H1 (cell line): ENCODE measurements at regions not wholly inside any gene's neighbourhood (a gene's known extent, or its start where the extent isn't known, plus 50 kb on each side); places are given as distances from the start of the nearest gene placed in this dataset.

Experiments used
- CTCF ChIA-PET: fragments of 300-600 bp; sonication (Branson Sonifier 250); formaldehyde crosslinking; loops from one replicate; lab custom pipeline; 2021; ENCODE audit not compliant: partially characterized antibody; lab: Charles Lee
- POLR2A ChIA-PET: fragments of 300-600 bp; sonication (Branson Sonifier 250); formaldehyde crosslinking; loops from one replicate; lab custom pipeline; 2021; ENCODE audit warnings: inconsistent platforms; ENCODE audit not compliant: partially characterized antibody; lab: Charles Lee
- DNase-seq, 2 experiments: peaks; one replicate each; pipeline versions ENCODE4 v3.0.0 to v3.0.0-alpha.2; 2010 to 2022; ENCODE audit warnings: low spot score in 2 of 2, low read depth in 1 of 2, mixed read lengths in 1 of 2
- FAIRE-seq: peaks from 2 replicates; lab custom pipeline; 2011; peaks lifted over from hg19 to GRCh38; lab: Jason Lieb, UNC
- H2AFZ ChIP-seq: 2 replicates; pipeline ENCODE4 v1.8.1; 2012; ENCODE audit warnings: low read length, inconsistent platforms
- H2AK5ac ChIP-seq: 2 replicates; pipeline ENCODE4 v1.6.1; 2013; ENCODE audit warnings: low read depth, low read length
- H2BK120ac ChIP-seq: replicated peaks from 2 replicates; pipeline ENCODE3; 2013; ENCODE audit warnings: low read depth, low read length, inconsistent platforms
- H2BK12ac ChIP-seq: 2 replicates; pipeline ENCODE4 v1.6.1; 2013; ENCODE audit warnings: low read depth, low read length
- H2BK15ac ChIP-seq: 2 replicates; pipeline ENCODE4 v1.6.1; 2013; ENCODE audit warnings: low read length
- H2BK20ac ChIP-seq: 2 replicates; pipeline ENCODE4 v1.6.1; 2013; ENCODE audit warnings: low read length
- H2BK5ac ChIP-seq: 2 replicates; pipeline ENCODE4 v1.6.1; 2013; ENCODE audit warnings: low read depth, low read length
- H3K14ac ChIP-seq: 2 replicates; pipeline ENCODE4 v1.6.1; 2013; ENCODE audit warnings: inconsistent platforms; ENCODE audit not compliant: insufficient read length
- H3K18ac ChIP-seq: 2 replicates; pipeline ENCODE4 v1.6.1; 2013; ENCODE audit warnings: low read length; ENCODE audit errors: extremely low read depth
- H3K23ac ChIP-seq: 2 replicates; pipeline ENCODE4 v1.6.1; 2013; ENCODE audit warnings: inconsistent platforms; ENCODE audit not compliant: insufficient read length
- H3K23me2 ChIP-seq: 2 replicates; pipeline ENCODE4 v1.6.1; 2013; ENCODE audit warnings: low read depth, low read length
- H3K27ac ChIP-seq: 2 replicates; pipeline ENCODE4 v1.6.1; 2011; ENCODE audit warnings: low read depth, low read length, inconsistent platforms
- H3K27me3 ChIP-seq, 4 experiments: replicated peaks in 1 of 4; 1 replicate in 1 of 4; 2 replicates in 3 of 4; pipeline versions ENCODE4 v1.6.1 to v1.8.1; 2011 to 2013; ENCODE audit warnings: low read length in 3 of 4, mild to moderate bottlenecking in 3 of 4, inconsistent platforms in 2 of 4, mixed read lengths in 2 of 4, moderate library complexity in 1 of 4; ENCODE audit not compliant: control insufficient read depth in 3 of 4, insufficient read depth in 3 of 4; ENCODE audit errors: extremely low read depth in 1 of 4
- H3K36me3 ChIP-seq, 4 experiments: 2 replicates each; pipeline versions ENCODE4 v1.6.1 to v1.8.1; 2011 to 2013; ENCODE audit warnings: mild to moderate bottlenecking in 4 of 4, low read length in 3 of 4, moderate library complexity in 2 of 4, control low read depth in 1 of 4, inconsistent platforms in 1 of 4; ENCODE audit not compliant: insufficient read depth in 4 of 4, control insufficient read depth in 2 of 4
- H3K4ac ChIP-seq: replicated peaks from 2 replicates; pipeline ENCODE3; 2013; ENCODE audit warnings: low read length, low read depth, mixed read lengths, inconsistent platforms; ENCODE audit not compliant: insufficient read length
- H3K4me1 ChIP-seq, 4 experiments: replicated peaks in 1 of 4; 1 replicate in 1 of 4; 2 replicates in 3 of 4; pipeline versions ENCODE4 v1.6.1 to v1.8.1; 2011 to 2013; ENCODE audit warnings: low read length in 3 of 4, inconsistent platforms in 2 of 4, mixed read lengths in 1 of 4; ENCODE audit not compliant: insufficient read depth in 4 of 4, control insufficient read depth in 3 of 4
- H3K4me2 ChIP-seq, 2 experiments: 2 replicates each; pipeline versions ENCODE4 v1.6.1 to v1.8.1; 2011 to 2013; ENCODE audit warnings: low read depth in 2 of 2, low read length in 2 of 2, control low read depth in 1 of 2, inconsistent platforms in 1 of 2, mild to moderate bottlenecking in 1 of 2; ENCODE audit not compliant: insufficient read depth in 1 of 2
- H3K4me3 ChIP-seq, 4 experiments: fragments of 200-600, 300-600 bp in 1 of 4; sonication (generic), shearing (Covaris generic), sonication (Bioruptor Twin) in 1 of 4; 2 replicates each; pipeline versions ENCODE4 v1.5.1 to v1.8.1; 2011 to 2016; ENCODE audit warnings: low read length in 4 of 4, low read depth in 3 of 4, control low read depth in 2 of 4, inconsistent platforms in 2 of 4, mild to moderate bottlenecking in 2 of 4, mixed read lengths in 1 of 4, moderate library complexity in 1 of 4; ENCODE audit not compliant: insufficient read depth in 2 of 4; ENCODE audit errors: extremely low read depth in 1 of 4
- H3K56ac ChIP-seq: replicated peaks from 2 replicates; pipeline ENCODE3; 2013; ENCODE audit warnings: low read depth, mild to moderate bottlenecking, mixed read lengths, low read length, inconsistent platforms; ENCODE audit not compliant: insufficient read length
- H3K79me1 ChIP-seq: 2 replicates; pipeline ENCODE4 v1.6.1; 2013; ENCODE audit warnings: low read depth, low read length, control low read depth
- H3K79me2 ChIP-seq, 2 experiments: 2 replicates each; pipeline versions ENCODE4 v1.6.1 to v1.8.1; 2012 to 2013; ENCODE audit warnings: low read length in 2 of 2, mild to moderate bottlenecking in 2 of 2, inconsistent platforms in 1 of 2; ENCODE audit not compliant: insufficient read depth in 2 of 2, control insufficient read depth in 1 of 2
- H3K9ac ChIP-seq, 4 experiments: replicated peaks in 1 of 4; 1 replicate in 1 of 4; 2 replicates in 3 of 4; pipeline versions ENCODE4 v1.6.1 to v1.8.1; 2011 to 2013; ENCODE audit warnings: low read depth in 3 of 4, low read length in 3 of 4, control low read depth in 2 of 4, mild to moderate bottlenecking in 2 of 4, moderate library complexity in 2 of 4, inconsistent platforms in 1 of 4; ENCODE audit errors: extremely low read depth in 1 of 4
- H3K9me3 ChIP-seq, 2 experiments: 2 replicates each; pipeline versions ENCODE4 v1.6.1 to v1.8.1; 2012 to 2013; ENCODE audit warnings: mild to moderate bottlenecking in 2 of 2, moderate library complexity in 2 of 2, control low read depth in 1 of 2, inconsistent platforms in 1 of 2, low read depth in 1 of 2, low read length in 1 of 2, mixed read lengths in 1 of 2; ENCODE audit not compliant: insufficient read depth in 2 of 2
- H4K20me1 ChIP-seq, 2 experiments: replicated peaks in 1 of 2; 2 replicates each; pipeline versions ENCODE3 to v1.8.1; 2011 to 2013; ENCODE audit warnings: inconsistent platforms in 2 of 2, low read length in 2 of 2, mild to moderate bottlenecking in 1 of 2; ENCODE audit not compliant: insufficient read depth in 2 of 2, control insufficient read depth in 1 of 2
- H4K5ac ChIP-seq: 2 replicates; pipeline ENCODE4 v1.6.1; 2013; ENCODE audit warnings: low read length, low read depth, mixed read lengths, inconsistent platforms; ENCODE audit not compliant: insufficient read length
- H4K8ac ChIP-seq: 2 replicates; pipeline ENCODE4 v1.8.0; 2013; ENCODE audit warnings: mild to moderate bottlenecking, moderate library complexity, low read length, inconsistent platforms; ENCODE audit not compliant: insufficient read depth; ENCODE audit errors: extremely low read depth
- H4K91ac ChIP-seq: replicated peaks from 2 replicates; pipeline ENCODE3; 2013; ENCODE audit warnings: low read length, mixed read lengths, inconsistent platforms; ENCODE audit not compliant: insufficient read length
- CREB1 ChIP-seq: IDR thresholded peaks from 2 replicates; pipeline ENCODE4 v1.6.1; 2012; ENCODE audit warnings: inconsistent platforms
- CTBP2 ChIP-seq: IDR thresholded peaks from 2 replicates; pipeline ENCODE4 v1.7.0; 2011; ENCODE audit warnings: borderline replicate concordance, mild to moderate bottlenecking, moderate library complexity, mixed read lengths, low read length; ENCODE audit not compliant: insufficient read depth, insufficient read length
- KDM1A ChIP-seq: fragments of 200-600, 300-600 bp; sonication (generic); IDR thresholded peaks from 2 replicates; pipeline ENCODE4 v1.7.1; 2016; ENCODE audit warnings: mild to moderate bottlenecking, low read length, borderline replicate concordance
- MAFK ChIP-seq: IDR thresholded peaks from 2 replicates; pipeline ENCODE4 v1.6.1; 2012; ENCODE audit warnings: low read depth, mild to moderate bottlenecking, improper control_type of control experiment, low read length
- POLR2AphosphoS5 ChIP-seq: IDR thresholded peaks from 2 replicates; pipeline ENCODE4 v1.6.1; 2011; ENCODE audit warnings: low read depth, low read length
- RBBP5 ChIP-seq: IDR thresholded peaks from 2 replicates; pipeline ENCODE4 v1.7.1; 2012; ENCODE audit warnings: low read depth, mild to moderate bottlenecking, inconsistent platforms, low read length, moderate library complexity, borderline replicate concordance
- RNF2 ChIP-seq: fragments of 200-900, 300-1000 bp; sonication (generic); IDR thresholded peaks from 2 replicates; pipeline ENCODE4 v1.7.1; 2016; ENCODE audit warnings: borderline replicate concordance, low read depth, mild to moderate bottlenecking, antibody characterized with exemption, low read length; ENCODE audit not compliant: poor library complexity, severe bottlenecking; ENCODE audit errors: missing control alignments
- SRF ChIP-seq: IDR thresholded peaks from 2 replicates; pipeline ENCODE4 v1.6.1; 2011; ENCODE audit warnings: mild to moderate bottlenecking, low read depth, low read length, moderate library complexity
- WGBS, 2 experiments: shearing (Covaris generic) in 1 of 2; methylation state at CpG; one replicate each; pipeline versions ENCODE4 v1.1.6 to v1.1.7; 2013 to 2015; ENCODE audit warnings: low lambda C conversion rate in 2 of 2, mixed read lengths in 2 of 2, inconsistent platforms in 1 of 2, low coverage in 1 of 2, missing lambda C conversion rate in 1 of 2; ENCODE audit not compliant: insufficient replicate concordance in 2 of 2, insufficient coverage in 1 of 2, insufficient read length in 1 of 2; ENCODE audit errors: extremely low coverage in 1 of 2, missing lambda C conversion rate in 1 of 2; 5-methylcytosine and 5-hydroxymethylcytosine counted together
- TF ChIP-seq, protein P1 (sequence below): IDR thresholded peaks from 2 replicates; pipeline ENCODE4 v1.6.1; 2012; ENCODE audit warnings: low read length, inconsistent platforms

DNA sequence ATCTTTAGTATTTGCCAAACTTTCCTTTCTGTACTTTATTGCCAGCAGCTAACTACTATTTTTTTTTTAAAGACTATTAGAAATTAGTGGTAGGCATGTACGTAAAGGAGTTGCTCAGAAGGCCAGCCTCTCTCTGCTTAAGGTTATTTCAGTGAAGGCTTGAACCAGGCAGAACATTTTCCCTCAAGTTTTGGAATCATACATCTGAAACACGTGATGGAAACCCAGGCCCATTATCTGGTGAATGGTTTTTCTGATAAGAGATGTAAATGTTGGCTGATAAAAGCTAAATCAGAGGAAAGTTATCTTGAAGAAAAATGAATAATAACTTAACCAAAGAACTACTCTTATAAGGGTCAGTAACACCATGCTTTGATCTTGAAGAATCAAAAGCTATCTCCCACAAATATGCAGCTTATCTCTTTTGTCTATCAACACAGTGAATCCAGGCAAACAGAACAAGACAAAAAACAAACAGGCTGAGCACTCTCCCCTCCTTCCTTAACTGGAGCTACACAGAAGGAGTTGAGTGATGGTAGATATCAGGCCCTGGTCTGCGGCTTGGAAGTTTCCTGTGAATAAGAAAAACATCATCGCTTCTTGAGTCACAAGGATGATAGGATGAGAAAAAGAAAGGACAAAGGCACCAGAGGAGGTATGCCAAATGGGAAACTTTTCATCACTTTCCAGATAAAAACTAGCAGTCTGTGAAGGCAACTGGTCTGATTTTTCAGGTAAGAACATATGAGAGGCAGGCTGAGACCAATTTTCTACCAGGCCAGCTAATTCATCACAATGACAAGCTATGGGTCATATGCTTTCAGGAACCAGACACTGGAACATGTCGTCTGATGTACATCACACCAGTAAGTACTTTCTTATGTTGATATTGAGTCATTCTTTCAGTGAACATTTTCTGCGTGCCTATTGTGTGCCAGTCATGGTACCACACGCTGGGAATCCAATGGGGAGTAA, 88.4 kb upstream of the STK17B start:
- H3K4me3 ChIP-seq, result no peak overlapping the region
- H3K23me2 ChIP-seq, result no peaks in the 10 kb centered on the region
- H3K18ac ChIP-seq, result no peak overlapping the region
- no peak overlapping the region for H3K4me2 ChIP-seq
- peaks cover 0 to 2% (median 0%) of the 10 kb centered on the region in 4 experiments; a peak in 1 of 7 replicates for H3K4me1 ChIP-seq
- no peak overlapping the region for H2BK120ac ChIP-seq
- H3K27me3 ChIP-seq, result no peaks in the 10 kb centered on the region
- no peak overlapping the region for H3K23ac ChIP-seq
- no peak for FAIRE-seq
- WGBS, 2 experiments, result 86% methylated on average over 7 of the region's 7 CpGs; no CpG with 5 or more reads in 1 of the 2 experiments
- H4K91ac ChIP-seq, result no peak overlapping the region
- H2AFZ ChIP-seq, result no peak overlapping the region
- no peak overlapping the region for H3K9ac ChIP-seq
- H3K79me1 ChIP-seq, result no peaks in the 10 kb centered on the region
- H3K4ac ChIP-seq, result no peak overlapping the region
- H2BK12ac ChIP-seq, result no peak overlapping the region
- H4K8ac ChIP-seq, result no peak overlapping the region
- no peak overlapping the region for H2BK15ac ChIP-seq
- H2BK20ac ChIP-seq, result no peak overlapping the region
- DNase-seq, result no peak
- no peak overlapping the region for H3K27ac ChIP-seq
- no peak overlapping the region for H3K56ac ChIP-seq
- H4K5ac ChIP-seq, result no peak overlapping the region
- CTCF ChIA-PET, result interaction anchor here (0.6 to 4.1 kb wide), 6 partner anchors 12 to 182 kb away, joined by 3 to 13 read pairs (median 5); no protein-coding TSS in a partner anchor
- no peak overlapping the region for H2AK5ac ChIP-seq
- H3K14ac ChIP-seq, result no peak overlapping the region
- H4K20me1 ChIP-seq, result no peaks in the 10 kb centered on the region
- H3K9me3 ChIP-seq, result no peaks in the 10 kb centered on the region
- no peaks in the 10 kb centered on the region for H3K79me2 ChIP-seq
- H3K36me3 ChIP-seq, result no peaks in the 10 kb centered on the region
- POLR2A ChIA-PET, result no interaction called here
- no peak overlapping the region for H2BK5ac ChIP-seq
- TF ChIP-seq POLR2AphosphoS5 (no peak), CREB1 (no peak), CTBP2 (no peak), RBBP5 (no peak), SRF (no peak), KDM1A (no peak), RNF2 (no peak), MAFK (no peak)
- TF ChIP-seq, protein P1, sequence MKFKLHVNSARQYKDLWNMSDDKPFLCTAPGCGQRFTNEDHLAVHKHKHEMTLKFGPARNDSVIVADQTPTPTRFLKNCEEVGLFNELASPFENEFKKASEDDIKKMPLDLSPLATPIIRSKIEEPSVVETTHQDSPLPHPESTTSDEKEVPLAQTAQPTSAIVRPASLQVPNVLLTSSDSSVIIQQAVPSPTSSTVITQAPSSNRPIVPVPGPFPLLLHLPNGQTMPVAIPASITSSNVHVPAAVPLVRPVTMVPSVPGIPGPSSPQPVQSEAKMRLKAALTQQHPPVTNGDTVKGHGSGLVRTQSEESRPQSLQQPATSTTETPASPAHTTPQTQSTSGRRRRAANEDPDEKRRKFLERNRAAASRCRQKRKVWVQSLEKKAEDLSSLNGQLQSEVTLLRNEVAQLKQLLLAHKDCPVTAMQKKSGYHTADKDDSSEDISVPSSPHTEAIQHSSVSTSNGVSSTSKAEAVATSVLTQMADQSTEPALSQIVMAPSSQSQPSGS, result no peak
